ENCODE measurements at regions not wholly inside any gene's neighbourhood (a gene's known extent, or its start where the extent isn't known, plus 50 kb on each side); places are given as distances from the start of the nearest gene placed in this dataset.

GRCh38 chr1:80882553-80882952, 918.2 kb upstream of the ADGRL2 start:
- no peak for DNase-seq (ENCODE audit: low read depth in 1 of 2, low spot score in 1 of 2)

GRCh38 chr1:80878343-80878742, 922.4 kb upstream of the ADGRL2 start:
- no peak overlapping the region for H3K4me3 ChIP-seq (replicated peaks; ENCODE audit: insufficient read depth, low read length)
- H3K27me3 ChIP-seq (ENCODE audit: insufficient read depth, poor library complexity, severe bottlenecking): no peaks in the 10 kb centered on the region
- H3K27ac ChIP-seq (replicated peaks): no peak overlapping the region
- TF ChIP-seq REST (IDR thresholded peaks at IDR 0.05; ENCODE audit: insufficient replicate concordance, low read depth) (no peak), SPI1 (IDR thresholded peaks at IDR 0.05; ENCODE audit: borderline replicate concordance, low read depth) (no peak), POLR2AphosphoS5 (IDR thresholded peaks at IDR 0.05; ENCODE audit: low read depth) (no peak), CTCF (IDR thresholded peaks at IDR 0.05; ENCODE audit: insufficient read depth, low read length) (no peak), GABPA (IDR thresholded peaks at IDR 0.05; ENCODE audit: low read depth) (no peak)
- no peak for DNase-seq (ENCODE audit: low read depth in 1 of 2, low spot score in 1 of 2)

More at GRCh38 chr1:80882553-80882952, 918.2 kb upstream of the ADGRL2 start:
- no peak overlapping the region for H3K27ac ChIP-seq (replicated peaks)
- H3K27me3 ChIP-seq (ENCODE audit: insufficient read depth, poor library complexity, severe bottlenecking): no peaks in the 10 kb centered on the region
- H3K4me3 ChIP-seq (replicated peaks; ENCODE audit: insufficient read depth, low read length): no peak overlapping the region
- no peak for TF ChIP-seq CTCF (IDR thresholded peaks at IDR 0.05; ENCODE audit: insufficient read depth, low read length)
- no peak for TF ChIP-seq GABPA (IDR thresholded peaks at IDR 0.05; ENCODE audit: low read depth)
- TF ChIP-seq SPI1 (IDR thresholded peaks at IDR 0.05; ENCODE audit: borderline replicate concordance, low read depth): no peak
- no peak for TF ChIP-seq POLR2AphosphoS5 (IDR thresholded peaks at IDR 0.05; ENCODE audit: low read depth)
- TF ChIP-seq REST (IDR thresholded peaks at IDR 0.05; ENCODE audit: insufficient replicate concordance, low read depth): no peak

GRCh38 chr1:80876035-80876434, 924.7 kb upstream of the ADGRL2 start:
- H3K4me3 ChIP-seq (replicated peaks; ENCODE audit: insufficient read depth, low read length): no peak overlapping the region
- no peak for DNase-seq (ENCODE audit: low read depth in 1 of 2, low spot score in 1 of 2)
- TF ChIP-seq GABPA (IDR thresholded peaks at IDR 0.05; ENCODE audit: low read depth): no peak
- TF ChIP-seq POLR2AphosphoS5 (IDR thresholded peaks at IDR 0.05; ENCODE audit: low read depth): no peak
- no peak for TF ChIP-seq REST (IDR thresholded peaks at IDR 0.05; ENCODE audit: insufficient replicate concordance, low read depth)
- no peak for TF ChIP-seq SPI1 (IDR thresholded peaks at IDR 0.05; ENCODE audit: borderline replicate concordance, low read depth)
- no peak for TF ChIP-seq CTCF (IDR thresholded peaks at IDR 0.05; ENCODE audit: insufficient read depth, low read length)
- no peak overlapping the region for H3K27ac ChIP-seq (replicated peaks)
- H3K27me3 ChIP-seq (ENCODE audit: insufficient read depth, poor library complexity, severe bottlenecking): no peaks in the 10 kb centered on the region
